ENCODE measurements at regions not wholly inside any gene's neighbourhood (a gene's known extent, or its start where the extent isn't known, plus 50 kb on each side); places are given as distances from the start of the nearest gene placed in this dataset.

DNA sequence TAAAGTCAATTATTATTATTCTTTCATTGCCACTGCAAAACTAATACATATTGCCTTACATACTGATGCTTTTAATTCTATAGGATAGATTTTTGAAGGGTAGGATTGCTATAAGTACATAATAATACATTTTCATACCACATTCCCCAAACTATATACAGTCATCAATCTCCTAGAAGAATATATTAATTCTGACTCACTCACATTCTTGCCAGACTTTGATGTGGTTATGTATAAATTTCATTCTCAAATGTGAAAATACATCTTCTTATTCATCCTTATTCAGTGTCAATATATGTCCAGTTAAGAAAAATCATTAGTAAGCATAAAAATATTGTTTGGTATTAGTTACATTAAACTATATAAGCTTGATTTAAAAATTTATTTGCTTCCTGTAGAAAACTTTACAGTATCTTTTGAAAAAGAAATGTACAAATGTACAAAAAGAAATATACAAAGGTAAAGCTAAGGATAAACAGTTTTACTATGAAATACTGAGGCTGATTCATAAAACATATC is 458.8 kb upstream of the CNTN5 start:
- DNase-seq = no peak
- TF ChIP-seq POLR2A (IDR thresholded peaks at IDR 0.05) = no peak
- TF ChIP-seq POLR2AphosphoS5 (IDR thresholded peaks at IDR 0.05) = no peak
- TF ChIP-seq EP300 (IDR thresholded peaks at IDR 0.05; ENCODE audit: low read depth) = no peak
- no peak for TF ChIP-seq CTCF (IDR thresholded peaks at IDR 0.05)
- H3K27ac ChIP-seq = no peak overlapping the region
- in situ Hi-C loops (cut with MboI; ENCODE audit: low pct_ligation_motif_present in 1 of 4, low pct_unique_long_range_greater_than_20kb in 1 of 4, low sequenced_read_pairs in 3 of 4) = no loop called here
- no peak overlapping the region for H3K4me3 ChIP-seq
- H3K36me3 ChIP-seq = no peaks in the 10 kb centered on the region
- intact Hi-C loops (cut with DNase I; ENCODE audit: low total_unique reads) = no loop called here
- H3K27me3 ChIP-seq = no peaks in the 10 kb centered on the region
- H3K9me3 ChIP-seq = peaks cover 0 to 3% of the 10 kb centered on the region in 2 donors
- no peaks in the 10 kb centered on the region for H3K4me1 ChIP-seq

- H3K4me3 ChIP-seq = no peak overlapping the region
- no peaks in the 10 kb centered on the region for H3K36me3 ChIP-seq
- in situ Hi-C loops (cut with MboI; ENCODE audit: low pct_ligation_motif_present in 1 of 4, low pct_unique_long_range_greater_than_20kb in 1 of 4, low sequenced_read_pairs in 3 of 4) (no loop called here), intact Hi-C loops (cut with DNase I; ENCODE audit: low total_unique reads) (no loop called here)
- no peak overlapping the region for H3K27ac ChIP-seq
- no peak for TF ChIP-seq POLR2A (IDR thresholded peaks at IDR 0.05)
- TF ChIP-seq EP300 (IDR thresholded peaks at IDR 0.05; ENCODE audit: low read depth) = no peak
- no peak for TF ChIP-seq CTCF (IDR thresholded peaks at IDR 0.05)
- no peak for TF ChIP-seq POLR2AphosphoS5 (IDR thresholded peaks at IDR 0.05)
- H3K27me3 ChIP-seq = no peaks in the 10 kb centered on the region
- WGBS, 2 donors (ENCODE audit: low coverage in 1 of 2) = 60 to 83% methylated on average over 1 to 3 of the region's 3 CpGs
- H3K9me3 ChIP-seq = peaks cover 0 to 3% of the 10 kb centered on the region in 2 donors
- H3K4me1 ChIP-seq = no peaks in the 10 kb centered on the region
- DNase-seq = no peak
Measured at GRCh38 chr11:98564233-98564632, 456.5 kb upstream of the CNTN5 start.

DNA sequence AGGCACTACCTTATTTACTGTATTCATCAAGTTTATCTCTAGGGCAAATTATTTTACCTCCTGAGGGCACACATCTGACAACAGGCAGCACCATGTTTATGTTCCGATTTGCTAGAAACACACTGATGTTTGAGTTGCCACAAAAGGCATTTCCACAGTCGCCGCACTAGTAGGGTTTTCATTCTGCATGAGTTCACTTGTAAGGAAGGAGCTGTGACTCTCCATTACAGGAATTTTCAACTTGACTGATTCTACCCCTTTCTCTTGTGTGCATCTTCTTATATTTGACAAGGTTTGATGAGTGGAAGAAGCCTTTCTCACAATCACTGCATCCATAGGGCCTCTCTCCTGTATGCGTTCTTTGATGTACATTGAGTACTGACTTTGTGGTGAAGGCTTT is 455.9 kb upstream of the CNTN5 start:
- intact Hi-C loops (cut with DNase I; ENCODE audit: low total_unique reads) (no loop called here), in situ Hi-C loops (cut with MboI; ENCODE audit: low pct_ligation_motif_present in 1 of 4, low pct_unique_long_range_greater_than_20kb in 1 of 4, low sequenced_read_pairs in 3 of 4) (no loop called here)
- WGBS, 2 donors (ENCODE audit: low coverage in 1 of 2) = 85 to 91% methylated on average over 4 of the region's 4 CpGs
- Histone ChIP-seq H3K36me3 (no peaks in the 10 kb centered on the region), H3K4me3 (no peak overlapping the region), H3K4me1 (no peaks in the 10 kb centered on the region), H3K27me3 (no peaks in the 10 kb centered on the region), H3K27ac (no peak overlapping the region), H3K9me3 (peaks cover 0 to 3% of the 10 kb centered on the region in 2 donors)
- no peak for DNase-seq
- TF ChIP-seq POLR2A (IDR thresholded peaks at IDR 0.05) (no peak), POLR2AphosphoS5 (IDR thresholded peaks at IDR 0.05) (no peak), EP300 (IDR thresholded peaks at IDR 0.05; ENCODE audit: low read depth) (no peak), CTCF (IDR thresholded peaks at IDR 0.05) (no peak)

- no peak overlapping the region for H3K27ac ChIP-seq
- H3K9me3 ChIP-seq = peaks cover 0 to 3% of the 10 kb centered on the region in 2 donors
- no peak overlapping the region for H3K4me3 ChIP-seq
- no peak for DNase-seq
- in situ Hi-C loops (cut with MboI; ENCODE audit: low pct_ligation_motif_present in 1 of 4, low pct_unique_long_range_greater_than_20kb in 1 of 4, low sequenced_read_pairs in 3 of 4) (no loop called here), intact Hi-C loops (cut with DNase I; ENCODE audit: low total_unique reads) (no loop called here)
- 70 to 71% methylated on average over 4 to 5 of the region's 5 CpGs for WGBS, 2 donors (ENCODE audit: low coverage in 1 of 2)
- TF ChIP-seq POLR2AphosphoS5 (IDR thresholded peaks at IDR 0.05) (no peak), EP300 (IDR thresholded peaks at IDR 0.05; ENCODE audit: low read depth) (no peak), CTCF (IDR thresholded peaks at IDR 0.05) (no peak), POLR2A (IDR thresholded peaks at IDR 0.05) (no peak)
- H3K36me3 ChIP-seq = no peaks in the 10 kb centered on the region
- H3K4me1 ChIP-seq = no peaks in the 10 kb centered on the region
- H3K27me3 ChIP-seq = no peaks in the 10 kb centered on the region
Measured at GRCh38 chr11:98565311-98565710, 455.4 kb upstream of the CNTN5 start.
